Body of pancreas (tissue), 4 donors: ENCODE measurements at regions not wholly inside any gene's neighbourhood (a gene's known extent, or its start where the extent isn't known, plus 50 kb on each side); places are given as distances from the start of the nearest gene placed in this dataset.

Experiments used
- CTCF ChIP-seq, 7 experiments: fragments of 450-650 bp in 4 of 7; fragments of 200-600 bp in 3 of 7; sonication (generic) in 3 of 7; IDR thresholded peaks; one replicate each; pipeline ENCODE4 v1.5.1; 2016 to 2019; ENCODE audit warnings: antibody characterized with exemption in 7 of 7
- POLR2A ChIP-seq, 3 donors: fragments of 450-650 bp; IDR thresholded peaks; one replicate each; pipeline ENCODE4 v1.6.1; 2016; ENCODE audit warnings: antibody characterized with exemption in 3 of 3, mild to moderate bottlenecking in 2 of 3

- TF ChIP-seq POLR2A (IDR thresholded peaks at IDR 0.05) = no peak
- TF ChIP-seq CTCF (IDR thresholded peaks at IDR 0.05) = no peak
Measured at GRCh38 chrX:109310031-109310430, 171.9 kb downstream of the GUCY2F start.
